ENCODE measurements at regions not wholly inside any gene's neighbourhood (a gene's known extent, or its start where the extent isn't known, plus 50 kb on each side); places are given as distances from the start of the nearest gene placed in this dataset.

GRCh38 chr10:78589687-78590086, 479.1 kb upstream of the ZMIZ1 start:
- no peak for FAIRE-seq
- DNase-seq (ENCODE audit: insufficient read length, low spot score) = no peak
- no peak for TF ChIP-seq CTCF (IDR thresholded peaks at IDR 0.05; ENCODE audit: insufficient read depth, missing control alignments)

- no peak for DNase-seq (ENCODE audit: insufficient read length, low spot score)
- no peak for FAIRE-seq
- no peak for TF ChIP-seq CTCF (IDR thresholded peaks at IDR 0.05; ENCODE audit: insufficient read depth, missing control alignments)
Measured at GRCh38 chr10:78591066-78591465, 477.7 kb upstream of the ZMIZ1 start.

GRCh38 chr10:78594559-78595268, 474.1 kb upstream of the ZMIZ1 start:
- DNase-seq (ENCODE audit: insufficient read length, low spot score) (no peak), FAIRE-seq (no peak)
- no peak for TF ChIP-seq CTCF (IDR thresholded peaks at IDR 0.05; ENCODE audit: insufficient read depth, missing control alignments)

GRCh38 chr10:78595269-78595619, 473.5 kb upstream of the ZMIZ1 start:
- no peak for FAIRE-seq

GRCh38 chr10:78596556-78596955, 472.2 kb upstream of the ZMIZ1 start:
- no peak for TF ChIP-seq CTCF (IDR thresholded peaks at IDR 0.05; ENCODE audit: insufficient read depth, missing control alignments)
- DNase-seq (ENCODE audit: insufficient read length, low spot score) (no peak), FAIRE-seq (no peak)

More at GRCh38 chr10:78595269-78595619, 473.5 kb upstream of the ZMIZ1 start:
- TF ChIP-seq CTCF (IDR thresholded peaks at IDR 0.05; ENCODE audit: insufficient read depth, missing control alignments) = no peak
- DNase-seq (ENCODE audit: insufficient read length, low spot score) = no peak

- TF ChIP-seq CTCF (IDR thresholded peaks at IDR 0.05; ENCODE audit: insufficient read depth, missing control alignments) = no peak
- DNase-seq (ENCODE audit: insufficient read length, low spot score) = no peak
- no peak for FAIRE-seq
Measured at GRCh38 chr10:78597796-78598555, 470.8 kb upstream of the ZMIZ1 start.

All from D721Med (cell line).